GM19351 (cell line): ENCODE measurements at regions not wholly inside any gene's neighbourhood (a gene's known extent, or its start where the extent isn't known, plus 50 kb on each side); places are given as distances from the start of the nearest gene placed in this dataset.
"Not testable (repeated sequence)": the region's sequence is repeated elsewhere in the genome, so short reads cannot be mapped to it uniquely, and the experiment has no call there.

ENCODE experiments used
- ATAC-seq: cut with Tn5 transposase; IDR thresholded peaks from one replicate; pipeline ENCODE4 v1.9.1; 2021; ENCODE audit warnings: mild to moderate bottlenecking, moderate library complexity; ENCODE audit not compliant: unreplicated experiment

DNA sequence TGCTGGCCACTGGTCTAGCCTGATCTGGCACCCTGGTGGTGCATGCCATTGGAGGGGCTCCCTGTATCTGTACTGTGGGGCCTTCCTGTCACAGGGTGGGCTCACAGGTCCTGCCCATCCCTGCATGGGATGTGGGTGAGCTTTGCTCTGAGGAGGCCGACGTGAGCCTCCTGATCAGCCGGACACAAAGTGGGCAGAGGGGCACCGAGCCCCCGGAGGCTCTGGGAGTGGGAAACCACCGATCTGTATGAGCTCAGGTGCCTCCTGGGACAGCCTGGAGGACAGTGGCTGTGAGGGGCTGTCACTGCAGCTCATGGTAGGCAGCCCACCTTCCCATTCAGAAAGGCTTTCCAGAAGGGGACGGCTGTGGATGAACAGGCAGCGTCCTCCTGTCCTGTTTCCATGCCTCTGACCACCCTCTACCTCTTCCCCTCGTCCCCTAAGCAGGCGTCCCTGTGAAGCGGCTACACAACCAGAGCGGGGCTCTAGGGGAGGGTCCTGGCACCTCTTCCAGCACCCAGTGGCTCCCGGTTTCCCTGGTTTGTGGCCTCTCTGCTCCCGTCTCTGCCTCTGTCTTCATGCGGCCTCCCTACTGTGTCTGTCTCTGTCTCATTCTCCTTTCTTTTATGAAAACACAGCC is 112.5 kb upstream of the OTOS start:
- ATAC-seq: no peak

DNA sequence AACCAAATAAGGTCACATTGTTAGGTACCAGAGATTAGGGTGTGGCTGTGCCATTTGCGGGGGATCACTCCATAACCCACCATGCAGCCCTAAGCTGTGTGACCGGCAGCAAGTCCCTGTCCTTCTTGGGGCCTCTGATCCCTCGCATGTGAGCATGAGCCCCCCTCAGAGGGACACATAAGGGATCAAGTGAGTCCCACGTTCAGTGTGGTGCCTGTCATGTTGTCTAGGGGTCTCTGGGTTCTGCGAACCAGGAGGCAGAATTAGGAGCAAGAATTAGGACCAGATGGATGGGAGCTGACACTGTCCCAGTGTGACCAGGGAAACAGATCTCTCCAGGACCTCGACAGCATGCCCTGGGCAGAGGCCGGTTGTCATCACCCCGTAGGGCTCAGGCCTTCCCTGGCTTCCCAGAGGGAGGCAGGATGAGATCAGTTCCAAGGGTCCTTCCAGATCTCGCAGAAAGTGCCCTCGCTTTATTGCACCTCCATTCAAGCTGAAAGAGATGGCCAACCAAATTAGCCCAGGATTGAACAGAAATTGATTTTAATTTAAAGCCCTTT is 113.2 kb upstream of the OTOS start:
- no peak for ATAC-seq

- ATAC-seq: no peak
These were observed 114.1 kb upstream of the OTOS start for GRCh38 chr2:240254337-240255164.

DNA sequence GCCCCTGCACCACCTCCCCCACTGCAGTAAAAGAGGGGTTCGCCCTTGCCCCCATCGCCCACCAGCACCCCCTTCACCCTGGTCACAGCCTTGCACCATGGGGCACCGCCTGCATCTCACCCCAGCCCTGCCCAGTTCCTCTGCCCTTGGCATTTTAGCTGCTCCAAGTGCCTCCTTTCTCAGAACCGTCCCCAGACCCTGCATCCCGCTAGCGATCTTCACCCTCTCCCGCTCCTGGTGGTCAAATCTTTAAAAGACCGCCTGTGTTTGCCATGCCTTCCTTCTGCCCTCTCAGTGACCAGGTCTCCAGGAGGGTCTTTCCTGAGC is 114.7 kb upstream of the OTOS start:
- no peak for ATAC-seq

DNA sequence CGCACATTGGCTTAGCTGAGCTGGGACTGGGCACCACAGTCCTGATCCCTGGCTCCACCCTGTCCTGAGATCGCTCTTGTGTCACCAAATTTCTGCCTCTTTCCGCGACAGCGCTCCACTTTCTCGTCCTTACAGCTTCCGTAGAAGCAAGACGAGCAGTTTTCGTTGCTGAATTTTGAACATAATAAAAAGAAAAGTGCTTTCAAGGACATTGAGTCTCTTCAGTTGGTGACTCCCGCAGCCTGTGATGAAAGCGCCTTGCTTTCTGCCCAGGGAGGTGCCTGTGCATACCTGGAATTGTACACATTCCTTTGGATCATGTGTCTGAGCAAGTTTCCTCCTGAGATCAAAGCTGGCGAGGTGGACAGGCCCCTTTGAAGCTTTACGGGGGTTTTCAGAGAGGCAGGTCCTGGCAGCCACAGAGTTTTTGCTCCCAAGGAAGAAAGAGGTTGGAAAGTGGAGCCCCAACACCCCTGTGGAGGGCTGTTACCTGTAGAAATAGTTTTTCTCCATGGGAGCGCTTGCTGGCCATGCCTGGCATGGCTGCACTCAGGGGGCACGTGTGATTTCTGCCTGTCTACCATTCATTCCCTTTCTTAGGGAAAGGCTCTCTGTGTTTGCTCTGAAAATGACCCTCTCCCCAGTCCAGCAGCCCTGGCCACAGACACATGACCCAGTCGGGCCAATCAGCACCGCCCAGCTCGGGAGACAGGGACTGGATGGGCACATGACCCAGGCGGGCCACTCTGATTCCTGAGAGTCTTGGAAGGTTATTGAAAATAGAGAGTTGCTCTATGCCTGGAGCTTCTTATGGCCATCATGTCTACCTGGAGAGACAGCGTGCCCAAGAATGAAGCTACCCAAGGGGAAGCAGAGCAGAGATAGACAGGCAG is 115.6 kb upstream of the OTOS start:
- no peak for ATAC-seq

GRCh38 chr2:240256704-240257637 is 116.5 kb upstream of the OTOS start:
- no peak for ATAC-seq

GRCh38 chr2:240257940-240258580 is 117.6 kb upstream of the OTOS start:
- no peak for ATAC-seq

DNA sequence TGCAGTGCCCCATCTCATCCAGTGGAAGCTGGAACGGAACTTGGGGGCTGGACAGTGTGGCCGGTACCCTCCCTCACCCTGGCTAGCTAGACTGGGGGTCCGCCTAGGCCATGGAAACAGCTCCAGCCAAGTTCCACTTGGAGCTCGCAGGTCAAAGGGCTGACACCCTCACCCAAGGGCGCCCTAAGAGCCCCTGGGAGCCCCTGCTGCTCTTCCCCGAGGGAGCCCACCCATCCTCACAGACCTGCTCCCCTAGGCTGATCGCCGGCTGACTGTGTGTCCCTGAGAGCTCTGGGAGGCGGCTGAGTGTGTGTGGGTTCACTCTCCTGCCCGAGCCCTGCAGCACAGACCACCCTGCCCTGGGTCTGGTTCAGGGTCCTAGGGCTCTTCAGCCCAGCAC is 118.2 kb upstream of the OTOS start:
- no peak for ATAC-seq

GRCh38 chr2:240259201-240259923 is 118.9 kb upstream of the OTOS start:
- ATAC-seq: no peak

- ATAC-seq: no peak
These were observed 119.6 kb upstream of the OTOS start for GRCh38 chr2:240259924-240260529.

- no peak for ATAC-seq
These were observed 120.2 kb upstream of the OTOS start for GRCh38 chr2:240260664-240261063.

DNA sequence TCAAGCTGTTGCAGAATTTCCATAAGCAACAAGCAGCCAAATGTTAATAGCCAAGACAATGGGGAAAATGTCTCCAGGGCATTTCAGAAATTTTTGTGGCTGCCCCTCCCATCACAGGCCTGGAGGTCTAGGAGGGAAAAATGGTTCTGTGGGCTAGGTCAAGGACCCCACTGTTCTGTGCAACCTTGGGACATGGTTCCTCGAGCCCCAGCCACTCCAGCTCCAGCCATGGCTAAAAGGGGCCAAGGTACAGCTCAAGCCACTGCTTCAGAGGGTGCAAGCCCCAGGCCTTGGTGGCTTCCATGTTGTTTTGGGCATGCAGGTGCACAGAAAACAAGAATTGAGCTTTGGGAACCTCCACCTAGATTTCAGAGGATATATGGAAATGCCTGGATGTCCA is 122.1 kb upstream of the OTOS start:
- ATAC-seq: not testable (repeated sequence)

DNA sequence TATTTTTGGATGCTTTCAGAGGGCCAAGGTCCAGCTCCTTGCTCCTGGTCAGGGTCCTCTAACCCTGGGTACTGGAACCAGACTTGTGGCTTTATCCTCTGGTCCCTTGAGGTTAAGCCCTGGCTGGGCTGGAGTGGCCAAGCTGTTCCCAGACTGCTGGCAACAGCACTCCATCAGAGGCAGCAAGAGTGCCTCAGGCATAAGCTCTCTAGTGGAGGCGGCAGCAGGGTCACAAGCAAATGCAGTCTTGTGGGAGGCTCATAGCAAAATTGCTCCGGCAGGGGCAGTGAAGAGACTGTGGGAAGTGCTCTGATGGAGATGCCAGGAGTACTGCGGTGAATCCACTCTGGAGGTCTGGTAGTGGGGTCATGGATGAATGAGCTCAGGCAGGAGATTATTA is 128.9 kb upstream of the OTOS start:
- no peak for ATAC-seq

DNA sequence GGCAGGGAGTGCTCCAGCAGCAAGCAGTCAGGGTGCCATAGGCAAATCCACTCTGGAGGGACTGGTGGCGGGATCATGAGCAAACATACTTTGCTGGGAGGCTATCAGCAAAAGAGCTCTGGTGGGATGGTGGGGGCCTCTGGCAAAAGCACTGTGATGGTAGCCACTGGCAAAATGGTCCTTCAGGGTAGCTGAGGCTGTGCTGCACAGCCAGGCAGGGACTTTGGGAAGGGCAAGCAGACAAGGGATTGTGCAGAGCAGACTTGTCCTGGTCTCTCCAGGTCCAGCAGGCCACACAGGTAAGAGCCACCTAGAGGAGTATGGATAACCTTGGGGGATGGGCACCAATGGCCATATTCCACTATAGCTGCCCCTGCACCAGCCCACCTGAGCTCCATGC is 129.4 kb upstream of the OTOS start:
- ATAC-seq: no peak

DNA sequence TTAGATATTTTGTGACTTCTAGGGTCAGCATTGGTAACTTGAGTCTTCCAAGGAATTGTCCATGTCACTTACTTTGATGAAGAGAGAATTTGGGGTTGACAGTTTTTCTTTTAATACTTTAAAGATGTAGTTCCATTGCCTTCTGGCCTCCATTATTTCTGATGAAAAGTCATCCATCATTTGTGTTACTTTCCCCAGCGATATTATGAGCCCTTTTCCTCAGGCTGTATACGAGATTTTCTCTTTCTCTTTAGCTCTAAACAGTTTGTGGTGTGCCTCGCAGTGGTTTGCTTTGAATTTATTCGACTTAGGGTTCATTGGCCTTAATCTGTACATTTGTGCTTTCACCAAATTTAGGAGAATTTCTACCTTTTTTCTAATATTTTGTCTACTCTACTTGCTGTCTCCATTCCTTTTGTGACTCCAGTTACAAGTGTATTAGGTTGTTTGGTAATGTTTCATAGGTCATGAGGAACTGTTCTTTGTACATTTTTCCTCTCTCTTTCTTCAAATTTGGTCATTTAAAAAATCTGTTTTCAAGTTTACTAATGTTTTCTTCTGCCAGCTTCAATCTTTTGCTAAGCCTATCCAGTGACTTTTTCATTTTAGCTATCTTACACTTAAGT is 131.4 kb upstream of the OTOS start:
- no peak for ATAC-seq

DNA sequence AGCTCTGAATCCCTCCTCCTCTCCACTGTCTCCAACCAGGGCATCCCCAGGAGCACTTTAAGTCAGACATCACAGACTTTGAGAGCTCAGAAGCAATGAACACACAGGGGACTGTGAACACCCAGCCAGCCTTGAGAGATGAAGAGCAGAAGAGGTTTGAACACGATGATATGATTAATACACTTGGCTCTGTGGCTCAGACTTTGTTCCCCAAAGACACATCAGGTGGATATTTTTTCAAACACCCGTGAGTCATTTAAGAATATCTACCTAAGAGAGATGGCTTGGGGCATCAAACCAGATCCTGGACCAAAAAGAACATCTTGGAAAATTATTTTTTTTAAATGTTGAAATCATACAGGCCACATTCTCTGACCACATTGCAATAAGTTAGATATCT is 134.9 kb upstream of the OTOS start:
- no peak for ATAC-seq

- ATAC-seq: no peak
These were observed 136.8 kb upstream of the OTOS start for GRCh38 chr2:240277073-240277806.
